ENCODE measurements at regions not wholly inside any gene's neighbourhood (a gene's known extent, or its start where the extent isn't known, plus 50 kb on each side); places are given as distances from the start of the nearest gene placed in this dataset.
A peak's percentile ranks its signal among the peaks of the same experiment; 100 is the strongest.
"Not testable (repeated sequence)": the region's sequence is repeated elsewhere in the genome, so short reads cannot be mapped to it uniquely, and the experiment has no call there.

DNA sequence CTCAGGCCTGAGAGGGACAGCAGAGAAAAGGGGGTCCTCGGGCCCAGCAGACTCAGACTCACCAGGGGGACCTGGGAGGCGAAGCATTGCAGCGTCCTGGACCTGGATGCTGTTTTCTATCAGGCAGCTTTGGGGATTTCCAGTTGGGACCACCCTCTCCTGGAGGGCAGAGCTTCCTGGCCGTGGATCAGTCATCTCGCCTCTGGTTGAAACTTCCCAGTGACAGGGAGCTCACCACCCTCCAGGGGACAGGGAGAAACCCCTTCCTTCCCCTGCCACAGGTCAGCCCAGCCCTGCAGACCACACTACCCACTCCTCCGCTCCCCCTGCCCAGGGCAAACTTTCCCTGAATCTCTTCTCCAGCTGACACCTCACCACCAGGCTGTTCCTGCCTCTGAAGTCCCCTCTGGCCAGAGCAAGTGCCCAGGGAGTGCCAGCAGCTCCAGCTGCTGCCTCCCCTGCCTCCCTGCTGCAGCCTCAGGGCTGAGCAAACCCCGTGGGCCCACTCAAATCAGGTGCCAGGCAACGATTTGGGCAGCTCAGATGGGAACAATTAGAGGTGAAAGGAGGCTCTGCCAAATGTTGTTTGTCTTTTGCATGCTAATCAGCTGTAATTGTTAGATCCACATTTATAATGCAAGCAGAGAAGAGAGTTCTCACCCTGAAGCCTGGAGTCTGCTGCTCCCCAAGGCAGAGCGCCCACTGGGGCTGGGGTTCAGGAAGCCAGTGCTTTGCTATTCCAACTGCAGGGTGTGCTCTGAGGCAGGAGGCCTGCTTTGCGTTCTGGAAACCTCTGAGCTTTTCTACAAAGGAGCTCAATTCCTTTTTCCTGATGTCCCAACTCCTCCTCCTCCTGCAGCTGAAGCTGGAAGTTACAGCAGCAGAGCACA lies 322.5 kb upstream of the SFSWAP start:
- intact Hi-C loops (cut with DNase I); DNase-seq (ENCODE audit: low spot score): not testable (repeated sequence)

DNA sequence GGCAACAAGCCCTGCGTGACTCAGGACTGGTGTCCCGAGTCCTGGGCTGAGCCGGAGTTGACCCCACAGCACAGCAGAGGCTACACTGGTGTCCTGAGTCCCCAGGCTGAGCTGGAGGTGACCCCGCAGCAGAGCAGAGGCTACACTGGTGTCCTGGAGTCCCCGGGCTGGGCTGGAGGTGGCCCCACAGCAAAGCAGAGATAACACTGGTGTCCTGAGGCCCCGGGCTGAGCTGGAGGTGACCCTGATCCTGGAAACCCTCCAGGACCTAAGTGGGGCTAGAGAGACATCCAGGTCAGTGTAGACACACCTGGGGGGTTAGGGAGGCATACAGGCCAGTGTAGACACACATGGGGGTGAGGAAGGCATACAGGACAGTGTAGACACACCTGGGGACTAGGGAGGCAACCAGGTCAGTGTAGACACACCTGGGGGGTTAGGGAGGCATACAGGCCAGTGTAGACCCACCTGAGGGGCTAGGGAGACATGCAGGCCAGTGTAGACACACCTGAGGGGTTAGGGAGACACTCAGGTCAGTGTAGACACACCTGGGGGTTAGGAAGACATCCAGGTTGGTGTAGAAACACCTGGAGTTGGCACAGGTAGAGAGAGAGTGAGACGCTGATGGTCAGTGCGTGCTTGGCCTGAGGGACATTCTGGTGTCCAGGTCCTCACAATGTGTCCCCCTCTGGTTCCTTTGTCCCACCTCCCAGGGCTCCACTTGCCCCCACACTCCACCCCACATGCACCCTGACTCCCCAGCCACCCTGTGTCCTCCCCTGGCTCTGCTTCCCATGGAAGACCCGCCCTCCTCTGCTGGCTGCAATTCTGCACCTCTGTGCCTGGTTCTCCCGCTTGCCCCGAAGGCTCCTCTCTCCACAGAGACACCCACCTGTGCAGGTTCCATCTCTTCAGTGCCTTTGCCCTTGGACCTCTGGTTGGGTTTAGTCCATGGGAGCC lies 321.6 kb upstream of the SFSWAP start:
- intact Hi-C loops (cut with DNase I), result no loop called here
- DNase-seq (ENCODE audit: low spot score), result peak; percentile 55

GRCh38 chr12:131390412-131391334 lies 320.2 kb upstream of the SFSWAP start:
- intact Hi-C loops (cut with DNase I), result no loop called here
- no peak for DNase-seq (ENCODE audit: low spot score)

DNA sequence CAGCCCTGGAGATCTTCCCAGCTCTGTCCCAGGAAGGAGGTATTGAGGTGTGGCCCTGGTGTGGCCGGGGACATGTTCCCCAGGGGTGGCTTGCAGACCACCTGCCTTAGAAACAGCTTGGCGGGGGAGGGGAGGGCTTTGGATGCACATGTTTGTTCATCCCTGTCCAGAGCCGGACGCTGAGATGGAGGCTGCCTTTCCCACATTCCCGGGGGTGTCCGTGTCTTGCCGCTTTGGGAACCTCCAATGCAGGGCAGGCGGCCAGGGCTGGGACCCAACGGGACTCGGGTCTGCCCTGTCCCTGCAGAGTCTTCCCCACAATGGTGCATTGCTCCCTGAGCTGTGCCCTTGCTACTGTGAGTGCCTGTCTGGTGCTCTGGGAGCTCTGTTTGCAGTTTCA lies 319.5 kb upstream of the SFSWAP start:
- intact Hi-C loops (cut with DNase I), result no loop called here
- no peak for DNase-seq (ENCODE audit: low spot score)

GRCh38 chr12:131394752-131395151 lies 316.1 kb upstream of the SFSWAP start:
- intact Hi-C loops (cut with DNase I); DNase-seq (ENCODE audit: low spot score): not testable (repeated sequence)

DNA sequence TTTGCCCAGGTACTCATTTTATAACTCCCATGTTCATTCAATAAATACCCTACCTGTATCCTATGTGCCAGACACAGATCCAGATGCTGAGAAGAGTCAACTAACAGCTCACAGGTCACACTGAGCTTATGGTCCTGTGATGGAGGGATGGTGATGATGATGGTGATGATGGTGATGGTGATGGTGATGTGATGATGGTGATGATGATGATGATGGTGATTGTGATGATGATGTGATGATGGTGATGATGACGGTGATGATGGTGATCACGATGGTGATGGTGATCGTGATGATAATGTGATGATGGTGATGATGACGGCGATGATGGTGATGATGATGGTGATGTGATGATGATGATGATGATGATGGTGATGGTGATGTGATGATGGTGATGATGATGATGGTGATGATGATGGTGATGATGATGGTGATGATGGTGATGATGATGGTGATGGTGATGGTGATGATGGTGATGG lies 315.6 kb upstream of the SFSWAP start:
- intact Hi-C loops (cut with DNase I), result not testable (repeated sequence)

DNA sequence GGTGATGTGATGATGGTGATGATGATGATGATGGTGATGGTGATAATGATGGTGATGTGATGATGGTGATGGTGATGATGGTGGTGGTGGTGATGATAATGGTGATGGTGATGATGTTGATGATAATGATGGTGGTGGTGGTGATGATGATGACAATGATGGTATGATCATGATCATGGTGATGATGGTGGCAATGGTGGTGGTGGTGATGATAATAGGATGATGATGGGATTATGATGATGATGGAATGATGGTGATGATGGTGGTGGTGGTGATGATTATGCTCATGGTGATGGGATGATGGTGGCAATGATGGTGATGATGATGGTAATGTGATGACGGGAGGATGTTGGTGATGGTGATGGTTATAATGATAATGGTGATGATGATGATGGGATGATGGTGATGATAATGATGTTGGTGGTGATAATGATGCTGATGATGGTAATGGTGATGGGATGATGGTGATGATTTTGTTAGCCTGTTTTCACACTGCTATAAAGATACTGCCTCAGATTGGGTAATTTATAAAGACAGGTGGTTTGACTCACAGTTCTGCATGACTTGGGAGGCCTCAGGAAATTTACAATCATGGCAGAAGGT lies 314.8 kb upstream of the SFSWAP start:
- intact Hi-C loops (cut with DNase I), result no loop called here
- no peak for DNase-seq (ENCODE audit: low spot score)

More for the DNA sequence above, 315.6 kb upstream of the SFSWAP start:
- DNase-seq (ENCODE audit: low spot score), result not testable (repeated sequence)

DNA sequence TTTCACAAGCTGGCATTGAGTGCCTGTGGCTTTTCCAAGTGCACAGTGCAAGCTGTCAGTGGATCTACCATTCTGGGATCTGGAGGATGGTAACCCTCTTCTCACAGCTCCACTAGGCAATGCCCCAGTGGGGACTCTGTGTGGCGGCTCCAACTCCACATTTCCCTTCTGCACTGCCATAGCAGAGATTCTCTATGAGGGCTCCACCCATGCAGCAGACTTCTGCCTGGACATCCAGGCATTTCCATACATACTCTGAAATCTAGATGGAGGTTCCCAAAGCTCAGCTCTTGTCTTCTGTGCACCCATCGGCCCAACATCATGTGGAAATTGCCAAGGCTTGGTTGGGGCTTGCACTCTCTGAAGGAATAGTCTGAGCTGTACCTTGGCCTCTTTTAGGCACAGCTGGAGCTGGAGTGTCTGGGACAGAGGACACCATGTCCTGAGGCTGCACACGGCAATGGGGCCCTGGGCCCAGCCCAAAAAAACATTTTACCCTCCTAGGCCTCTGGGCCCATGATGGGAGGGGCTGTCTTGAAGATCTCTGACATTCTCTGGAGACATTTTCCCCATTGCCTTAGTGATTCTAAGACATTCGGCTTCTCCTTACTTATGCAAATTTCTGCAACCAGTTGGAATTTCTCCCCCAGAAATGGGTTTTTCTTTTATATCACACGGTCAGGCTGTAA lies 313.3 kb upstream of the SFSWAP start:
- intact Hi-C loops (cut with DNase I), result no loop called here
- no peak for DNase-seq (ENCODE audit: low spot score)

DNA sequence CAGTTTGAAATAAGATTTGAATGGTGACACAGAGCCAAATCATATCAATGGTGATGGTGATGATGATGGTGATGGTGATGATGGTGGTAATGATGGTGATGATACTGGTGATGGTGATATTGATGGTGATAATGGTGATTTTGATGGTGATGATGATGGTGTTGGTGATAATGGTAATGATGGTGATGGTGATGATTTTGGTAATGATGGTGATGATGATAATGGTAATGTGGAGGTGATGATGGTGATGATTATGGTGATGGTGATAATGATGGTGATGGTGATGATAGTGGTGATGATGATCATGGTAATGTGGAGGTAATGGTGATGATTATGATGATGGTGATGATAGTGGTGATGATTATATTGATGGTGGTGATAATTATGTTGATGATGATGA lies 311.9 kb upstream of the SFSWAP start:
- intact Hi-C loops (cut with DNase I), result no loop called here
- no peak for DNase-seq (ENCODE audit: low spot score)

GRCh38 chr12:131400668-131401294 lies 310.1 kb upstream of the SFSWAP start:
- intact Hi-C loops (cut with DNase I); DNase-seq (ENCODE audit: low spot score): not testable (repeated sequence)

DNA sequence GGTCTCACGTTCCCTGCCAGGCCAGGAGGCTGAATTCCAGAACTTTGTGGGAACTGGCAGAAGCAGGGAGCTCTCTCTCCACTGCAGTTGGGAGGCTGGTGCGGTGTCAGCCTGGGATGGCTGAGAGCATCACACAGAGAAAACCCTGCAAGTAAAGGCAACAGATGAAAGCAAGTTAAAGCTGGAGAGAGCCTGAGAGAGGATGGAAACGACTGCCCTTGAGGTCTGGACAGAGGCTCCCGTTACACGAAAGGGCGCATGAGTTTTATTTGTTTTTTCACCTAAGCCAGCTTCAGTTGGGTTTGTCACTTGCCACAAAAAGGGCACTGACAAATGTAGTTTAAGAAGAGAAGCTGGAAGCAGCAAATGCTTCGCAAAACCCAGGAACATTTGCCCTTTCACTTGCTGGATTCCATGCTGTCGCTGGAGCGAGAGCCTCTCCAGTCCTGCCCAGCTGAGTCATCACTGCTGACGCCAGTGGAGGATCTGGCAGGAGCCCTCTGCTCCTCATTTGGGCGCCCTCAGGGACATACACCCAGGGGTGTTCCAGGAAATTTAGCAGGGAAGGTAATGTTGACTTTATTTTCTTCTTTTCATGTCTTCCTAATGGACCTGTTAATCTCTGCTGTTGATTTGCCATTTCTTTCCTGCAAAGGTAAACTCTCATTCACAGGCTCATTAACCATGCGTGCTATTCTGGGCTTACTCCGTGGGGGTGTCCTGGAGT lies 308.8 kb upstream of the SFSWAP start:
- intact Hi-C loops (cut with DNase I), result not testable (repeated sequence)

DNA sequence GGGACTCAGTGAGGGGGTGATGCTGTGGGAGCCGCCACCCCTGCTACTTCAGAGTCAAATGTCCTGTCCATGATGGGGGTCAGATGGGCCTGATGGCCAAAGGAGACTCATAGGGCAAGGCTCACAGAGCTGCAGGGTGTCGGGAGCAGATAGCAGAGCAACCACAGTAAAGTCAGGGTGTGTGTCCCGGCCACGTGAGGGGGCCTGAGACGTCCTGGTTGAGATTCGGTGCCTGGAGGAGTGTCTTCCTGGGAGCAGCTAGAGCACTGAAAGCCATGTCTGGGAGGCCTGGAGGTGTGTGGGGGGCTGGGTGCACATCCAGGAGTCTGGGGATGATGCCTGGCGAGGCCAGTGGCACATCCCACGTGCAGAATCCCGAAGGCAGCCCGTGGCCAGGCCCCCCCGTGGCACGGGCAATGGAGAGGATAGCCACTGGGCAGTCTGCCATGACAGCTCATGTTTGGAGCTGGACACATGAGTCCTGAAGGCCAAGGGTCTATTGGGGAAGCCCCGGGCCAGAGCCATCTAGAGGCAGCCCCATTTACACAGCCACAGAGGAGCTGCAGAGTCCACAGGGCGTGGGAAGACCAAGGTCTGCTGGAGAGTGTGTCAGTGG lies 308.0 kb upstream of the SFSWAP start:
- no peak for DNase-seq (ENCODE audit: low spot score)
- intact Hi-C loops (cut with DNase I), result no loop called here

More for the DNA sequence above, 308.8 kb upstream of the SFSWAP start:
- DNase-seq (ENCODE audit: low spot score), result not testable (repeated sequence)

DNA sequence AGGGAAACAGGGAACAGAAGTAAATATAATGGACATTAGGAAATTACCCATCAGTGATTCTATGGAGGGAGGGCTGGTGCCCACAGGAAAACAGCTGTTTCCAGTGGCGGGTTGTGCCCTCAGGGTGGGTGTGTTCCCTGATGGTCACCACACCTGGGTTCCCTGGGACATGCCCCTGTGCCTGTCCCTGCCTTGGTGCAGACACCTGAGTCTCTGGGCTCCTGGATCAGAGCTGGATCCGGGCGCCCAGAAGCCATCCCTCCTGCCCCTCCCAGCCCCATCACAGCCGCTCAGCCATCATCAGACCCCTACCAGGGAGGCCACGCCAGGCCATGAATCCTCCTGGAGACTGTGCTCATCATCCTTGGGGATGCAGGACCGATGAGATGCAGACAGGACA lies 307.2 kb upstream of the SFSWAP start:
- no peak for DNase-seq (ENCODE audit: low spot score)
- intact Hi-C loops (cut with DNase I), result no loop called here

- intact Hi-C loops (cut with DNase I), result loop anchor here in 1 of 2 donors (5.0 kb wide), 1 partner anchor 1312 kb away; no protein-coding TSS in a partner anchor
- no peak for DNase-seq (ENCODE audit: low spot score)
These were observed 306.2 kb upstream of the SFSWAP start for GRCh38 chr12:131404705-131405104.

DNA sequence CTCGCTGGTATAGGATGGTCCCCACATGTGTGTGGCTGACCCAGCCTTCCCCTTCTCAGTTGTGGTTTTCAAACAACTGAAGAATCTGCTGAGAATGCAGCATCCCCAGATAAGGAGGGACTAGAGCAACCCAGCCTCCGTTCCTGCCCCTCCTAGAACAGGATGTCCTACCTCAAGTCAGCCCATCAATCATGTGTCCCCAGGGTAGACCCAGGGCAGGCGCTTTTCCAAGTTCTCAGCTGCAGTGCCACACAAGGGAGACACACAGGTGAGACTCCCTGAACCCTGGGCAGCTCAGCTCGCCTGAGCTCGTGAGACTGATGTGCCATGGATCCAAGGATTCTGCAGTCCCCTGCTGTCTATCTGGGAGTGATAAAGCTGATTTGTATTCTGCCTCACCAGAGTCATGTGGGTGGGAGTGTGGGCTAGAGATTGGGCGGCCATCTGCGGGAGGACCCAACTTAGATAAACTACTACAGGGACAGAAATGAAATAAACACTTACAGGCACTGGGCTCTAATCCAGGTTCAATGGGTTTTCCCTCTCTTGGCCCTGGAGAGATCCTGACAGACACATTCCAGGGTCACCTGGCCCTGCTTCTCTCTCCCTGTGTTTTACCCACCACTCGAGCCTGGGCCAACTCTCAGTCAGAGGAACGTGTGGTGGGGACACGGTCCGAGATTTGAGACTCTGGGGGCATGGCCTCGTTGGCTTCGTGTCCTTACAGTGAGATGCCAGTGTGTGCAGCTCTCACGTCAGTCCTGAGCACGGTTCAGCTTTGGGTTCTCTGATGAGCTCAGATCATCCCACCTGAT lies 303.5 kb upstream of the SFSWAP start:
- DNase-seq (ENCODE audit: low spot score), result no peak
- intact Hi-C loops (cut with DNase I), result loop anchor here in 1 of 2 donors (5.0 kb wide), 1 partner anchor 1315 kb away; no protein-coding TSS in a partner anchor

All from posterior vena cava (tissue), 2 donors.